DND-41 (cell line): ENCODE measurements at regions not wholly inside any gene's neighbourhood (a gene's known extent, or its start where the extent isn't known, plus 50 kb on each side); places are given as distances from the start of the nearest gene placed in this dataset.

Source experiments
- CTCF ChIP-seq: IDR thresholded peaks from 2 replicates; pipeline ENCODE4 v1.5.1; 2012; ENCODE audit warnings: borderline replicate concordance, low read length, moderate library complexity, mild to moderate bottlenecking; ENCODE audit not compliant: poor library complexity, severe bottlenecking; ENCODE audit errors: extremely low read depth
- EZH2 ChIP-seq: IDR thresholded peaks from 3 replicates; pipeline ENCODE4 v1.6.1; 2012; ENCODE audit warnings: borderline replicate concordance, low read depth, mild to moderate bottlenecking, moderate library complexity, low read length, inconsistent platforms; ENCODE audit not compliant: severe bottlenecking

GRCh38 chrX:92213786-92214185, 434.6 kb downstream of the PCDH11X start:
- TF ChIP-seq CTCF (no peak), EZH2 (no peak)
